NCI-H2081 treated with DMSO at 0.1 percent for 48 hours (cell line): ENCODE measurements at regions not wholly inside any gene's neighbourhood (a gene's known extent, or its start where the extent isn't known, plus 50 kb on each side); places are given as distances from the start of the nearest gene placed in this dataset.
"Not testable (repeated sequence)": the region's sequence is repeated elsewhere in the genome, so short reads cannot be mapped to it uniquely, and the experiment has no call there.

Experiments used
- DNase-seq: peaks from one replicate; lab custom pipeline; 2025; lab: John Stamatoyannopoulos, UW

DNA sequence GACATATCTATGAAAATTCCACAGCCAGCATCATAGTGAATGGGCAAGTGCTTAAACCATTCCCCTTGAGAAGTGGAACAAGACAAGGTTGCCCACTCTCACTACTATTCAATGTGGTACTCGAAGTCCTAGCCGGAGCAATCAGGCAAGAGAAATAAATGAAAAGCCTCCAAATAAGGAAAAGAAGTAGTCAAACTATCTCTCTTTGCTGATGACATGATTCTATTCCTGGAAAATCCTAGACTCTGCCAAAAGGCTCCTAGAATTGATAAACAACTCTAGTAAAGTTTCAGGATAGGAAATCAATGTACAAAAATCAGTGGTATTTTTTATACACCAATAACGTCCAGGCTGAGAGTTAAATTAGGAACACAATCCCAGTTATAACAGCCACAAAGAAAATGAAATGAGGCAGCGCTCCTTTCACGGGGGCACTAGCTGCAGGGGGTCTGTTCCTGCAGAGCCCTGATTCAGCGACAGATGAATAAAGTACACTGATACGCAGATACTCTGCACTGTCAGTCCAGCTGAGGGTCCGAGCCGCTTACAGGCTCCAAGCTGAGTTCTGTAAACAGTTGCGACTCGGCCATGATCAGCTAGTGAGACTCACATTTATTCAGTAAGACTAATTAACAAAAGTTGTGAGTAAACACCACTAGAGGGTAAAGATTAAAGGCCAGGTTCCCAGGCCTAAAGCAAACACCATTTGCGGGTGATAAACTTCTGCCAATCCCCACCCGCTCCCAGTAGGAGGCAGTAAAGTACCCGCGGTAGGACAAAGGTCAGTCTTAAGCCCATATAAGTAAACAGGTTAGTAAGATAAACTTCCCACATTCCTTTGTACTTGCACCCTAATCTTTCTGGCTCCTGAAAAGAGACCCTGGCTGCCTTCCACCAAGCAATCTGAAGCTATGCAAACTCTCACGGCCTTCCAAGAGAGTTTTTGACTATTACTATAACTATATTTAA is 290.6 kb upstream of the GRID2 start:
- no peak for DNase-seq

DNA sequence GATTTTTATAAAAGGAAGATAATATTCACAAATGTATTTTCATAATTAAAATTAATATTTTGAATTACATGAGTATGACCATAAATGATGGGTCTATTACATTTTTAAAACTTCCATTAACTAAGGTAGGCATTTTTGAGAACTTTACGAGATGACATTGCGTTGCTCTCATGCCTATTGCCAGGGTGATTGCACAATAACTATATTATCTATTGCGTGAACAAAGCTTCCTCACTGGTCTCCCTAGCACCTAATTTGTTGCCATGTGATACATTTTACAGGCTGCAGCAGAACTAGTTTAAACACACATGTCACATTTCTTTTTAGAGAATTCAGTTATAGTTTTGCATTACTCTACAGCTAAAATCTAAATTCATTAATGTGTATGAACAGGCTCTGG is 289.7 kb upstream of the GRID2 start:
- DNase-seq, result no peak

DNA sequence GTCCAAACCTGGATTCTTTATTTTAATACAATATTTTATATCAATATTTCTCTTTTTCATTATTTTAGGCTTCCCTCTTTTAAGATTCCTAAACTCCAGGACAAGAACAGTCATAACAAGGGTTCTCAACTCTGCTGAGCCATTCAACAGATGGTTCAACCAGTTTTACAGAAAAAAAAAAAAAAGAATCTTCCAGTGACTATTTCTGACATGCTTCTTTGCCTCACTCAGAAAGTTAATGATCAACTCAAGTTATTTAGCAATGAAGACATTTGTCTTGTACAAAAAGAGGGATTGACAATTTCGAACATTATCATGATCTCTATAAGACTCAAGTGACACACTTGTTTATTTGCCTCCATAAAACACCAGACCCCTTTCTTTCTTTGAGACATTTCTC is 282.6 kb upstream of the GRID2 start:
- DNase-seq, result no peak

DNA sequence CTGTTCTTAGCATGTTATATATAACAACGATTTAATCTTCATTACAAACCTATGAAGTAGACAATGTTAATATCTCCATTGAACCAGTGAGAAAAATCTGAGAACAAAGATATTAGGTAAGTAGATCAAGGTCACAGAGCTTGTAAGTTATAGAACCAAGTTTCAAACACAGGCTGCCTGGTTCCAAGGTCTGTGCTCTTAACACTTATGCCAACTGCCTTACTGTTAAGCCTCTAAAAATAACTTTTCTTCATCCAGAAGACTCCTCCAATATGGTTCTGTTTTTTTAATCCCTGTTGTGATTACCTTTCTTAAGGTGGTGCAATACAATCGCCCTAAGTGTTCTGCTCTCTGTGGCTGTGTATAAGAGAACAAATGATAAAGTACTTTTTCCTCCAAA is 282.0 kb upstream of the GRID2 start:
- no peak for DNase-seq

GRCh38 chr4:92028830-92029229 is 274.9 kb upstream of the GRID2 start:
- DNase-seq, result not testable (repeated sequence)

GRCh38 chr4:92031825-92032224 is 271.9 kb upstream of the GRID2 start:
- DNase-seq, result no peak

DNA sequence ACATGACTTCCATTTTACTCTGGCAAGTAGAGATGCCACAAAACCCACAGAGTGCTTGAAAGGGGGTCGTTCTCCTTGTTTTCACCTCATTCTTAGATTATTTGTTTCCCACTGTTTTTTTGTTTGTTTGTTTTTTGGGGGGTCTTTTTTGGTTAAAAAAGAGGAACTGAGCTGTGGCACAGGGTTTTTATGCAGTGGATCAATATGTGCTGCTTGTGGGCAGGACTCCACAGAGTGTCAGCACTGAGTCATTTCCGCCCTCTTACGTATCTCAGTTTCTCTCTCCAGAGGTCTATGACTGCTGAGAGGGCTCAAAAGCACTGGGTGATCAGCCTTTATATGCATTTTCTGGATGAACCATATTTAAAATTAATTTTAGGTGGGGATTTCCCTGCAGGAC is 268.1 kb upstream of the GRID2 start:
- DNase-seq, result no peak

DNA sequence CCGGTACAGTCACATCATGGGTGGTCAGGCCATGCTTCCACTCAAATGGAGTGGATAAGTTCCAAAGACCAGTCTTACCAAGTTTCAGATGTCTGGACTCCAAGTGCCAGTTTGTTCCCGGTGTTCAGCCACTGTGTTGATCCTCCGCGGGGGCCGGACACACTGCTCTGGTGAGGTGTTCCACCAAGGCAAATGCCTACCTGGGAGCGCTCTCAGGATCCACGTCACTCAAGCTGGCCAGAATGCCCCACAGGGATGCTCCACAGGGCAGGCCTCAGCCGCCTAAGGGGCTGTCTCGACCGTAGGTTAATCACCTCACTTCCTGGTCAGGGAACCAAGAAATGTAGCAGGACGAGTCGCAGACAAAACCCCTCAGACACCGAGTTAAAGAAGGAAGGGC is 258.0 kb upstream of the GRID2 start:
- no peak for DNase-seq

DNA sequence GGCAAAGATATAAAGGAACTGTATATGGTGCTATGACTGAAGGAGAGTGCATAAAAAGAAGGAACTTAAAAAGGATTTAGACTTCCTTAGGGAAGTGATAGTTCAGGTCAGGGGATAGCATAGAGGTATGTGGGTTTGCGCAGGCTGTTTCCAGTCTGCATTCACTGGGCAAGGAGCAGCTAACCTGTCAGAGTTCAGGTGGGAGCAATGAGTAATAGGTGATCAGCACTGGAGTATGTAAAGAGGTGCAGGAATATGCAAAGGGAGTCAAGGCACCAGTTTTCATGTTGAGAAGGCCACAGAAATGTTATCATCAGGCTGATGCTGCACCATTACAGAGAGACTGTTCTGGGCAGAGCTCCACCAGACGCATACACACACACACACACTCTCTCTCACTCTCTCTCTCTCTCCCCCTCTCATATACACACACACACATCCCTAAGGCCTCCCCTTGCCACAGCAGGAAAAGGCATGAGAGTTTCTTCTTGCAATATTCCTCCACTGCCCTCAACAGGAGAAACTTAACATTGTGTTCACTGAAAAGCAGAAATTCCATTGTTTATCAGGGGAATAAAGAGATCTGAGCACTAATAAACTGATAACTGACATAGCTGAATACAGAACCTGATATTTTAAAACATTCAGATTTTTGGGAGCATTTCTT is 256.4 kb upstream of the GRID2 start:
- DNase-seq, result no peak

DNA sequence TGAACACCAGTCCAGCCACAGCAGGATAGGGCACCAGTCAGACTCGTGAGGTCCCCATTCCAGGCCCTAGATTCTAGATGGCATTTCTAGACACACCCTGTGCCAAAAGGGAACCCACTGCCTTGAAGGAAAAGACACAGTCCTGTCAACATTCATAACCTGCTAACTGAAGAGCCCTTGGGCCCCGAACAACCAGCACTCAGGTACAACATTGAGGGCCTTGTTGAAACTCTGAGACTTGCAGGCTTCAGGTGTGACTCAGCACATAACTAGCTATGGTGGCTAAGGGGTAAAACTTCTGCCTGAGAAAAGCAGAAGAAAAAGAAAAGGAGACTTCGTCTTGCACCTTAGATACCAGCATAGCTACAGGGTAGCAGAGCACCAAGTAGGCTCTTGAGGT is 252.9 kb upstream of the GRID2 start:
- no peak for DNase-seq

- no peak for DNase-seq
These were observed 244.2 kb upstream of the GRID2 start for GRCh38 chr4:92059615-92060014.

GRCh38 chr4:92060333-92060732 is 243.4 kb upstream of the GRID2 start:
- DNase-seq, result no peak

GRCh38 chr4:92064574-92064973 is 239.2 kb upstream of the GRID2 start:
- DNase-seq, result no peak

DNA sequence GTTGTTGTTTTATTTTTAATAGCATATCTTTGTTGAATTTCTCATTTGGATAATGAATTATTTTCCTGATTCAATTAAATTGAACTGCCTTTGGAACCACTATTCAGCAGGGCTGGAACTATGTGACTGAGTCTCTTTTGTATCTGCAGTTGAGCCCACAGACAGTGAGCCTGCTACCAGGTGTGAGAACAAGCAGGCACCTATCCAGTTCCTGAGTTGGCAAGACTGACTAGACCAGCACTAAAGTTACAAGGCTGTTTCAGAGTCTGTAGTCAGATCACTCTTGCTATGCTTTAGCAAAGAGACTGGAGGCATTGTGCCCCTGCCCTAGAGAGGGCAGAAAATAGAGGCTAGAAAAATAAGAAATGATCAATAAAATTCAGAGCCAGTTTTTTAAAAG is 237.3 kb upstream of the GRID2 start:
- DNase-seq, result no peak

DNA sequence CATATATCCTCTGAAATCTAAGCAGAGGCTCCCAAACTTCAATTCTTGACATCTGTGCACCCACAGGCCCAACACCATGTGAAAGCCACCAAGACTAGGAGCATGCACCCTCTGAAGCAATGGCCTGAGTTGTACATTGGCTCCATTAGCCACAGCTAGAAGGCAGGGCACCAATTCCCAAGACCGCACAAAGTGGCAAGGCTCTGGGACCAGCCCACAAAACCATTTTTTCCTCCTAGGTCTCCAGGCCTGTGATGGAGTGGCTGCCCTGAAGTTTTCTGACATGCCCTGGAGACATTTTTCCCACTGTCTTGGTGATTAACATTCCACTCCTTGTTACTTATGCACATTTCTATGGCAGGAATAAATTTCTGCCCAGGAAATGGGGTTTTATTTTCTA is 232.2 kb upstream of the GRID2 start:
- no peak for DNase-seq

DNA sequence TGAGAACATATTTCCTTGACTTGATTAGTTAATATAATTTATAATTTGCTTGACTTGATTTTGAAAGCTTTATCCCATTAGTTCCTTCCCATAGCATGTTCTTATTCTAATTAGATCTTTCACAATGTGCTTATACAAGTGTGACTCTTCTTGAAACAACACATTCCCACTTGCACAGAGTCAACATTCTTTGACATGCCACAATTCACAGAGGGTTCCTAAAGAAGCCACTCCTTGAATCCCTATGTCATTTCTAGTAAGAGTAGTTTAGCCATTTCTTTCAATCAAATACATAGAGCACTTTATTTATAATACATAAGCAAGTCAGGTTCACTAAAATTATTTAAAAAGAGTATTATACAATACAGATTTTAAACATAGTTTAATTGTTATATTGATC is 228.9 kb upstream of the GRID2 start:
- DNase-seq, result no peak

DNA sequence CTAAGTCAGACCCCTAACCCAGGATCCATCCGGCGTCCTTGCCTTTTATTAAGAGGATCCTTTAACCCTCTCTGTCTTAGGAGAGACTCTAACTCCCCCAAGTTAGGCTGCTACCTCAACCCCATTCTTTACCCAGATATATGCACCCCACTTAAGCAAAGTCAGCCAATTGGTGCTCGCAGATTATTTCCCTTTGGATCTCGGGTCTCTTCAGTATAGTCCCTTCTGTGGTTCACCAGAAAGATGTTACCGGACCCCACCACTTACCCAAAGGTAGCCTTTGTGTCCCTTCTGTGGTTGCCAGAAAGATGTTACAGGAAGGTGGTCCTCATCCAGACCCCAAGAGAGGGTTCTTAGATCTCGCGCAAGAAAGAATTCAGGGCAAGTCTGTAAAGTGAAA is 212.9 kb upstream of the GRID2 start:
- no peak for DNase-seq

- no peak for DNase-seq
These were observed 212.4 kb upstream of the GRID2 start for GRCh38 chr4:92091335-92091734.

GRCh38 chr4:92099861-92100260 is 203.9 kb upstream of the GRID2 start:
- DNase-seq, result no peak

GRCh38 chr4:92100975-92101374 is 202.8 kb upstream of the GRID2 start:
- DNase-seq, result no peak

GRCh38 chr4:92101737-92102172 is 202.0 kb upstream of the GRID2 start:
- no peak for DNase-seq

DNA sequence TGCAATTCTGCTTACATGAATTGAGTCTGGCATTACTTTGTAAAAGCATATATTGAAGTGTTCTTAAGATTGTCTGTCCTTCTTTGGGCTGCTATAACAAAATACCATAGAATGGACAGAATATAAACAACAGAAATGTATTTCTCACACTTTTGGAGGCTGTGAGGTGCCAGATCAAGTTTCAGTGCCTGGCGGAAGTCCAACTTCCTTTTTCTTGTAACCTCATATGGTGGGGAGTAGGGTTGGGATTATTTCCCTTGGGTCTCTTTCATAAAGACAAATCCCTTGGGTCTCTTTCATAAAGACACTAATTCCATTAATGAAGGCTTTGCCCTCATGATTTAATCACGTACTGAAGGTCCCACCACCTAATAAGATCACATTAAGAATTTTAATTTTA is 199.3 kb upstream of the GRID2 start:
- DNase-seq, result no peak

GRCh38 chr4:92106816-92107215 is 196.9 kb upstream of the GRID2 start:
- DNase-seq, result no peak
